ENCODE measurements at regions not wholly inside any gene's neighbourhood (a gene's known extent, or its start where the extent isn't known, plus 50 kb on each side); places are given as distances from the start of the nearest gene placed in this dataset.

DNA sequence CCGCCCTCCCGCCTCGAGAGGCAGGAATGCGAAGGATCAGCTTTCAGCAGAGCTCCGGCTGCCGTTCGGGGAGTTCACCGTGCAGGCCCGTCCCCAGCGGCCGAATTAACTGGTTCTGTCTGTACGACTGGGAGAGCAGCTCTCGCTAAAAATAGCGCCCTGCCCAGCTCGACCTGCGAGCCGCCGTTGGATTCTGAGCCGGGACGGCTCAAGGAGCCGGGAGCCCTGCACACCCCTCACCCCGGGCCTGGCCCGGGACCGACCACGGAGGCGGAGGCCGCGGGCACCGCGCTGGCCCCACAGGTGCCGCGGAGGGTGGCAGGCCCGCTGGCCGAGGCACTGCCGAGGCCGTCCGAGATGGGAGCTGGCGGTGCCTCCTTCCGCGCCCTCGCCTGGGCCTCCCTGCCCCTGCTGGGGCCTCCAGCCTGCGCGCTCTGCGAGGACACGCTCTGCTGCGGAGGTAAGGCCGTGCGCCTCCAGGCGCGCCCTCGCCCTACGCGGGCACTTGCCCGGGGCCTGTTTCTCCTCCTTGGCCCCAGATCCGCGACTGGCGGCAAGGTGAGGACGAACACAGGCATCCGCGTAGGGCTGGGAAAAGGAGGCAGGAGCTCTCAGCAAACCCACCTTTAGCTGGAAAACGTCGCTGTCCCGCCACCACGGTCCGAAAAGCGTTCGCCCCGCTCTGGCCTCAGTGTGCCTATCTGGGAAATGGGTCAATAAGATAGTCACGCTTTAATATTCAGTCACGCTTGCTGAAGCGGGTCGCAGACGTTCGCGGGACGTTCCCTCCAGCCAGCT is 53.1 kb upstream of the DAB2IP start:
- Histone ChIP-seq H3K4me1 (peaks cover 6 to 25% (median 20%) of the 10 kb centered on the region in 4 donors), H3K27ac (peak overlapping the region; percentile 65 to 95 (median 92)), H3K4me3 (peak overlapping the region; percentile 27 to 64 (median 50)), H3K36me3 (no peaks in the 10 kb centered on the region), H3K27me3 (peaks cover 33% of the 10 kb centered on the region), H3K9me3 (no peaks in the 10 kb centered on the region)
- TF ChIP-seq, protein P1, sequence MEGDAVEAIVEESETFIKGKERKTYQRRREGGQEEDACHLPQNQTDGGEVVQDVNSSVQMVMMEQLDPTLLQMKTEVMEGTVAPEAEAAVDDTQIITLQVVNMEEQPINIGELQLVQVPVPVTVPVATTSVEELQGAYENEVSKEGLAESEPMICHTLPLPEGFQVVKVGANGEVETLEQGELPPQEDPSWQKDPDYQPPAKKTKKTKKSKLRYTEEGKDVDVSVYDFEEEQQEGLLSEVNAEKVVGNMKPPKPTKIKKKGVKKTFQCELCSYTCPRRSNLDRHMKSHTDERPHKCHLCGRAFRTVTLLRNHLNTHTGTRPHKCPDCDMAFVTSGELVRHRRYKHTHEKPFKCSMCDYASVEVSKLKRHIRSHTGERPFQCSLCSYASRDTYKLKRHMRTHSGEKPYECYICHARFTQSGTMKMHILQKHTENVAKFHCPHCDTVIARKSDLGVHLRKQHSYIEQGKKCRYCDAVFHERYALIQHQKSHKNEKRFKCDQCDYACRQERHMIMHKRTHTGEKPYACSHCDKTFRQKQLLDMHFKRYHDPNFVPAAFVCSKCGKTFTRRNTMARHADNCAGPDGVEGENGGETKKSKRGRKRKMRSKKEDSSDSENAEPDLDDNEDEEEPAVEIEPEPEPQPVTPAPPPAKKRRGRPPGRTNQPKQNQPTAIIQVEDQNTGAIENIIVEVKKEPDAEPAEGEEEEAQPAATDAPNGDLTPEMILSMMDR (IDR thresholded peaks at IDR 0.05), result peak; percentile 25 to 46 (median 29)
- TF ChIP-seq POLR2AphosphoS5 (IDR thresholded peaks at IDR 0.05) (peak in 2 of 3 donors; percentile 26 to 29), POLR2A (IDR thresholded peaks at IDR 0.05) (no peak)
- WGBS, 2 donors (ENCODE audit: low coverage in 1 of 2), result 23% methylated on average over 66 of the region's 76 CpGs; no CpG with 5 or more reads in 1 of the 2 donors
- in situ Hi-C loops (cut with MboI; ENCODE audit: low pct_ligation_motif_present in 1 of 4, low pct_unique_long_range_greater_than_20kb in 1 of 4, low sequenced_read_pairs in 3 of 4), result no loop called here
- peak; percentile 75 for DNase-seq
- intact Hi-C loops (cut with DNase I; ENCODE audit: low total_unique reads), result no loop called here

DNA sequence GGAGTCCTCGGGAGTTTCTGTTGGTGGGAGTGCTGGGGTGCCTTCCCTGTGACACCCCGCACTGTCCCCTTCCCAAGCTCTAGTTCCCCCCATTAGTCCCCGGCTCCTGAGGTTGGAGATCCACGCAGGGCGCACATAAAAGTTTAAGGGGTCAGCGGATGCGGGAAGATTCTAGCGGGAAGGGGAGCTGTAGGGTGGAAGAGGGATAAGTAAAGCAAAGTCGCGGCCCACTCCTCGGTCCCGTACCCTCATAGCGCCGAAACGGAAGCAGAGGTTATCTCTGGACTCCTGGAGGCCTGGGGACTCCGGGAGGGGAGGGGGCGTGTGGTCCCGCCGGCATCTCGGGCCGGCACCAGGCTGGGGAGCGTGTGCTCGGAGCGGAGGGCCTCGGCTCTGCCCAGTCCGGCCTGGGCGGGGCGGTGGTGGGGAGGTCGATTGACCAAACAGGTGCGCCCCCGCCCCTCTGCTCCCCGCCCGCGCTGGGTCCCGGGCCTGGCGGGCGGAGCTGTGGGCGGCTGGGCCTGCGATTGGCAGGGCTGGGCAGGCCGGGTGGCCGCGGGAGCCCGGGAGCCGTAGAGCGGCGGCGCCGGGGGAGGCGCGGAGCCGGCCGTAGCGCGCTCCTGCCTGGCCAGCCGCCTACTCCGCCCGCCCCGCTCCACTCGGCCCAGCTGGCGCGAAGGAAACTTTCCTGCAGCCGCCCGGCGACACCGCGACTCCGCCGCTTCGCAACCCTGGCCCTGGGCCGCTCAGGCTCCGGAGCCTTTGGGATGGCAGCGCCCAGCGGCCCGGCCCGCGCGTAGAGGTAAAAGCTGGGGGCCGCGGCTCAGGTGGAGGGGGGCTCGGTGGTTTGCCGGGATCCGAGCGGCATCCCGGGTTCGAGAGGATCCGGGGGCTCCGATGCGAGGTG is 52.2 kb upstream of the DAB2IP start:
- no peaks in the 10 kb centered on the region for H3K9me3 ChIP-seq
- peak overlapping the region; percentile 14 to 64 (median 50) for H3K4me3 ChIP-seq
- peak in 1 of 3 donors; percentile 9 for TF ChIP-seq POLR2AphosphoS5 (IDR thresholded peaks at IDR 0.05)
- TF ChIP-seq EP300 (IDR thresholded peaks at IDR 0.05; ENCODE audit: low read depth), result no peak
- H3K27ac ChIP-seq, result peak overlapping the region; percentile 65 to 95 (median 92)
- peaks cover 9 to 31% (median 24%) of the 10 kb centered on the region in 4 donors for H3K4me1 ChIP-seq
- DNase-seq, result peak; percentile 65
- 9% methylated on average over 58 of the region's 88 CpGs; no CpG with 5 or more reads in 1 of the 2 donors for WGBS, 2 donors (ENCODE audit: low coverage in 1 of 2)
- intact Hi-C loops (cut with DNase I; ENCODE audit: low total_unique reads) (no loop called here), in situ Hi-C loops (cut with MboI; ENCODE audit: low pct_ligation_motif_present in 1 of 4, low pct_unique_long_range_greater_than_20kb in 1 of 4, low sequenced_read_pairs in 3 of 4) (no loop called here)
- H3K36me3 ChIP-seq, result no peaks in the 10 kb centered on the region
- H3K27me3 ChIP-seq, result peaks cover 33% of the 10 kb centered on the region

DNA sequence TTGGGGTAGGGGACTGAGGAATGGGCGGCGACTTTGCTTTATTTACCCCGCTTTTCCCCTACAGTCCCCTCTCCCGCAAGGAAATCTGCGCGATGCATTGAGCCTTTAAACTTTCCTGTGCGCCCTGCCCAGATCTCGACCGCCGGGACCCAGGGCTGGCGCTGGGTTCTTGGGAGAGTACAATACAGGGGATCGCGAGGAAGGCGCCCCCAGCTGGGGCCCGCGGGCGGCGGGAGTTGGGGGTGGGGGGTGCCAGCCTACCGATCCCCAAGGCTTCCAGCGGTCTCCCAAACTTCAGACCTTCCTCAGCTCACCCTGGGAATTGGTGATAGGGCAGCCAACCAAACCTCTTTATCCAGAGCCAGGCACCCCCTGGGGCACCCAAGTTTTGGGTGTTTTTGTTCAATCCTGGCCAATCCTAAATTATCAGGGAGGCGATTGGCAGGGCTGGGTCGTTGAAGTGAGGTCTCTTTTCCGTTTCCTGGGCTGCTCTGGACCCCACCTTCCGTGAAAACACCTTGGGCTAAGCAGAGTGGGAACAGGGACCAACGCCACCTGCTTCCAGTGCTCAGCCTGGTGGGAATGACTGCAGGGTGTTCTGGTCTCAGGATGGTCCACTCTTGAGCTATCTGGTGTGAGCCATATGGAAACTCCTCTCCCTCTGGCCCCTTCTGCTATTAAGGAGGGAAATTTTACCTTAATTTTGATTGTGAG is 51.4 kb upstream of the DAB2IP start:
- Histone ChIP-seq H3K4me3 (peak overlapping the region; percentile 13 to 64 (median 50)), H3K36me3 (no peaks in the 10 kb centered on the region), H3K9me3 (no peaks in the 10 kb centered on the region), H3K27ac (peak overlapping the region; percentile 65 to 95 (median 92)), H3K4me1 (peaks cover 9 to 38% (median 24%) of the 10 kb centered on the region in 4 donors), H3K27me3 (peaks cover 33% of the 10 kb centered on the region)
- no peak for TF ChIP-seq EP300 (IDR thresholded peaks at IDR 0.05; ENCODE audit: low read depth)
- TF ChIP-seq POLR2AphosphoS5 (IDR thresholded peaks at IDR 0.05), result no peak
- TF ChIP-seq, protein P1 (IDR thresholded peaks at IDR 0.05), result no peak
- TF ChIP-seq POLR2A (IDR thresholded peaks at IDR 0.05), result no peak
- intact Hi-C loops (cut with DNase I; ENCODE audit: low total_unique reads), result no loop called here
- WGBS, 2 donors (ENCODE audit: low coverage in 1 of 2), result 9% methylated on average over 24 of the region's 25 CpGs; no CpG with 5 or more reads in 1 of the 2 donors
- no peak for DNase-seq
- in situ Hi-C loops (cut with MboI; ENCODE audit: low pct_ligation_motif_present in 1 of 4, low pct_unique_long_range_greater_than_20kb in 1 of 4, low sequenced_read_pairs in 3 of 4), result no loop called here

GRCh38 chr9:121601194-121601593 is 50.2 kb upstream of the DAB2IP start:
- H3K27me3 ChIP-seq, result peaks cover 33% of the 10 kb centered on the region
- 31 to 62% methylated on average over 2 to 3 of the region's 3 CpGs for WGBS, 2 donors (ENCODE audit: low coverage in 1 of 2)
- TF ChIP-seq EP300 (IDR thresholded peaks at IDR 0.05; ENCODE audit: low read depth) (no peak), POLR2AphosphoS5 (IDR thresholded peaks at IDR 0.05) (no peak), POLR2A (IDR thresholded peaks at IDR 0.05) (no peak)
- TF ChIP-seq, protein P1 (IDR thresholded peaks at IDR 0.05), result no peak
- no peak for DNase-seq
- H3K27ac ChIP-seq, result no peak overlapping the region
- H3K36me3 ChIP-seq, result no peaks in the 10 kb centered on the region
- H3K4me3 ChIP-seq, result no peak overlapping the region
- intact Hi-C loops (cut with DNase I; ENCODE audit: low total_unique reads) (no loop called here), in situ Hi-C loops (cut with MboI; ENCODE audit: low pct_ligation_motif_present in 1 of 4, low pct_unique_long_range_greater_than_20kb in 1 of 4, low sequenced_read_pairs in 3 of 4) (no loop called here)
- H3K9me3 ChIP-seq, result no peaks in the 10 kb centered on the region
- H3K4me1 ChIP-seq, result peaks cover 9 to 39% (median 24%) of the 10 kb centered on the region in 4 donors

Data from transverse colon (tissue), 4 donors.